ENCODE measurements at regions not wholly inside any gene's neighbourhood (a gene's known extent, or its start where the extent isn't known, plus 50 kb on each side); places are given as distances from the start of the nearest gene placed in this dataset.

GRCh38 chr6:156389296-156389695, 387.9 kb upstream of the ARID1B start:
- Histone ChIP-seq H3K4me3 (no peak overlapping the region), H3K27me3 (replicated peaks; ENCODE audit: insufficient read depth) (no peaks in the 10 kb centered on the region), H3K27ac (no peak overlapping the region), H3K36me3 (no peaks in the 10 kb centered on the region), H3K4me1 (ENCODE audit: control insufficient read depth in 1 of 2, low read depth in 2 of 2) (no peaks in the 10 kb centered on the region), H3K9me3 (no peaks in the 10 kb centered on the region)
- DNase-seq (ENCODE audit: low spot score): no peak
- no peak for TF ChIP-seq CTCF (IDR thresholded peaks at IDR 0.05)
- ATAC-seq (ENCODE audit: insufficient number of reproducible peaks, low FRiP score, low read depth): no peak

GRCh38 chr6:156387472-156387871, 389.7 kb upstream of the ARID1B start:
- Histone ChIP-seq H3K4me1 (ENCODE audit: control insufficient read depth in 1 of 2, low read depth in 2 of 2) (no peaks in the 10 kb centered on the region), H3K27me3 (replicated peaks; ENCODE audit: insufficient read depth) (no peaks in the 10 kb centered on the region), H3K36me3 (no peaks in the 10 kb centered on the region), H3K9me3 (no peaks in the 10 kb centered on the region), H3K4me3 (no peak overlapping the region), H3K27ac (no peak overlapping the region)
- TF ChIP-seq CTCF (IDR thresholded peaks at IDR 0.05): no peak
- DNase-seq (ENCODE audit: low spot score) (no peak), ATAC-seq (ENCODE audit: insufficient number of reproducible peaks, low FRiP score, low read depth) (no peak)

GRCh38 chr6:156383059-156383458, 394.1 kb upstream of the ARID1B start:
- Histone ChIP-seq H3K9me3 (no peaks in the 10 kb centered on the region), H3K36me3 (no peaks in the 10 kb centered on the region), H3K4me1 (ENCODE audit: control insufficient read depth in 1 of 2, low read depth in 2 of 2) (peaks cover 19 to 27% of the 10 kb centered on the region in 2 donors), H3K4me3 (no peak overlapping the region), H3K27ac (no peak overlapping the region), H3K27me3 (replicated peaks; ENCODE audit: insufficient read depth) (no peaks in the 10 kb centered on the region)
- no peak for TF ChIP-seq CTCF (IDR thresholded peaks at IDR 0.05)
- no peak for ATAC-seq (ENCODE audit: insufficient number of reproducible peaks, low FRiP score, low read depth)
- DNase-seq (ENCODE audit: low spot score): no peak

GRCh38 chr6:156379392-156380289, 397.5 kb upstream of the ARID1B start:
- no peak for ATAC-seq (ENCODE audit: insufficient number of reproducible peaks, low FRiP score, low read depth)
- no peaks in the 10 kb centered on the region for H3K9me3 ChIP-seq

More at GRCh38 chr6:156379392-156380289, 397.5 kb upstream of the ARID1B start:
- no peak for DNase-seq (ENCODE audit: low spot score)
- Histone ChIP-seq H3K27ac (peak overlapping the region in 1 of 2 donors; percentile 45), H3K4me1 (ENCODE audit: control insufficient read depth in 1 of 2, low read depth in 2 of 2) (peaks cover 19 to 27% of the 10 kb centered on the region in 2 donors), H3K4me3 (peak overlapping the region; percentile 4), H3K27me3 (replicated peaks; ENCODE audit: insufficient read depth) (no peaks in the 10 kb centered on the region), H3K36me3 (no peaks in the 10 kb centered on the region)
- no peak for TF ChIP-seq CTCF (IDR thresholded peaks at IDR 0.05)

All from thoracic aorta (tissue), 2 donors.